Testis (tissue), 2 donors: ENCODE measurements at regions not wholly inside any gene's neighbourhood (a gene's known extent, or its start where the extent isn't known, plus 50 kb on each side); places are given as distances from the start of the nearest gene placed in this dataset.

Source experiments
- DNase-seq: peaks from one replicate; pipeline ENCODE4 v3.0.0-alpha.2; 2019
- H3K27ac ChIP-seq, 2 donors: fragments of 200-600 bp; sonication (generic); one replicate each; pipeline ENCODE4 v1.5.1; 2019
- H3K27me3 ChIP-seq: fragments of 200-600 bp; sonication (generic); one replicate; pipeline ENCODE4 v1.5.1; 2019
- H3K36me3 ChIP-seq: fragments of 200-600 bp; sonication (generic); one replicate; pipeline ENCODE4 v1.5.1; 2017; ENCODE audit warnings: low read depth; ENCODE audit errors: missing control alignments
- H3K4me1 ChIP-seq: fragments of 200-600 bp; sonication (generic); one replicate; pipeline ENCODE4 v1.5.1; 2019
- H3K4me3 ChIP-seq, 2 donors: fragments of 200-600 bp; sonication (generic); one replicate each; pipeline ENCODE4 v1.5.1; 2017 to 2019
- H3K9me3 ChIP-seq: fragments of 200-600 bp; sonication (generic); one replicate; pipeline ENCODE4 v1.5.1; 2017
- CTCF ChIP-seq, 3 experiments: fragments of 450-650 bp in 2 of 3; fragments of 200-600 bp in 1 of 3; sonication (generic) in 1 of 3; IDR thresholded peaks; one replicate each; pipeline ENCODE4 v1.5.1; 2016 to 2019; ENCODE audit warnings: antibody characterized with exemption in 3 of 3, mild to moderate bottlenecking in 2 of 3, moderate library complexity in 1 of 3
- POLR2A ChIP-seq: fragments of 450-650 bp; IDR thresholded peaks from one replicate; pipeline ENCODE4 v1.6.1; 2017; ENCODE audit warnings: antibody characterized with exemption, mild to moderate bottlenecking, moderate library complexity
- WGBS, 2 donors: methylation state at CpG; one replicate each; pipeline ENCODE4 v1.1.5; 2018; 5-methylcytosine and 5-hydroxymethylcytosine counted together
- intact Hi-C: fragments of 100-400 bp; cut with DNase I; formaldehyde crosslinking; loops from one replicate; pipeline ENCODE4 v1.15.1; 2023; ENCODE audit warnings: low total_unique reads

GRCh38 chr16:88312732-88313131 lies 70.0 kb upstream of the ZNF469 start:
- H3K27ac ChIP-seq: no peak overlapping the region
- no peaks in the 10 kb centered on the region for H3K9me3 ChIP-seq
- DNase-seq: no peak
- intact Hi-C loops: no loop called here
- WGBS, 2 donors: 90% methylated on average over 10 of the region's 10 CpGs
- no peaks in the 10 kb centered on the region for H3K36me3 ChIP-seq
- no peaks in the 10 kb centered on the region for H3K27me3 ChIP-seq
- TF ChIP-seq POLR2A (no peak), CTCF (IDR thresholded peaks at IDR 0.05) (no peak)
- H3K4me3 ChIP-seq: no peak overlapping the region
- H3K4me1 ChIP-seq: no peaks in the 10 kb centered on the region

GRCh38 chr16:88314991-88315542 lies 67.7 kb upstream of the ZNF469 start:
- DNase-seq: no peak
- no peaks in the 10 kb centered on the region for H3K9me3 ChIP-seq
- intact Hi-C loops: no loop called here
- no peaks in the 10 kb centered on the region for H3K36me3 ChIP-seq
- 80 to 86% methylated on average over 9 to 16 of the region's 16 CpGs for WGBS, 2 donors
- no peak overlapping the region for H3K27ac ChIP-seq
- H3K4me3 ChIP-seq: no peak overlapping the region
- no peak for TF ChIP-seq POLR2A
- no peak for TF ChIP-seq CTCF (IDR thresholded peaks at IDR 0.05)
- no peaks in the 10 kb centered on the region for H3K27me3 ChIP-seq
- H3K4me1 ChIP-seq: peaks cover 6% of the 10 kb centered on the region

GRCh38 chr16:88315543-88316105 lies 67.1 kb upstream of the ZNF469 start:
- Histone ChIP-seq H3K4me1 (peaks cover 6% of the 10 kb centered on the region), H3K4me3 (no peak overlapping the region), H3K9me3 (no peaks in the 10 kb centered on the region), H3K27me3 (no peaks in the 10 kb centered on the region), H3K36me3 (no peaks in the 10 kb centered on the region), H3K27ac (no peak overlapping the region)
- no peak for DNase-seq
- 87% methylated on average over 20 of the region's 20 CpGs; no CpG with 5 or more reads in 1 of the 2 donors for WGBS, 2 donors
- intact Hi-C loops: no loop called here
- no peak for TF ChIP-seq CTCF (IDR thresholded peaks at IDR 0.05)
- no peak for TF ChIP-seq POLR2A

- peaks cover 6% of the 10 kb centered on the region for H3K4me1 ChIP-seq
- no peak for TF ChIP-seq POLR2A
- TF ChIP-seq CTCF (IDR thresholded peaks at IDR 0.05): no peak
- no peak for DNase-seq
- H3K36me3 ChIP-seq: no peaks in the 10 kb centered on the region
- H3K9me3 ChIP-seq: no peaks in the 10 kb centered on the region
- no peak overlapping the region for H3K27ac ChIP-seq
- WGBS, 2 donors: 91 to 96% methylated on average over 17 of the region's 17 CpGs
- intact Hi-C loops: no loop called here
- no peak overlapping the region for H3K4me3 ChIP-seq
- no peaks in the 10 kb centered on the region for H3K27me3 ChIP-seq
Observed at GRCh38 chr16:88316151-88316550, 66.6 kb upstream of the ZNF469 start.
